Fibroblast of skin of left biceps (primary cell): ENCODE measurements at regions not wholly inside any gene's neighbourhood (a gene's known extent, or its start where the extent isn't known, plus 50 kb on each side); places are given as distances from the start of the nearest gene placed in this dataset.

Source experiments
- DNase-seq, 2 experiments: peaks; one replicate each; pipeline ENCODE4 v3.0.0-alpha.2; 2013; ENCODE audit warnings: low read depth in 2 of 2

GRCh38 chr5:54689411-54690251 is 172.1 kb downstream of the SNX18 start:
- DNase-seq: no peak

GRCh38 chr5:54680998-54681397 is 163.4 kb downstream of the SNX18 start:
- DNase-seq: no peak

- no peak for DNase-seq
Observed at GRCh38 chr5:54679686-54680085, 162.1 kb downstream of the SNX18 start.

GRCh38 chr5:54678737-54679136 is 161.2 kb downstream of the SNX18 start:
- DNase-seq: no peak

- DNase-seq: no peak
Observed at GRCh38 chr5:54676481-54677340, 159.2 kb downstream of the SNX18 start.

- DNase-seq: no peak
Observed at GRCh38 chr5:54673523-54674225, 156.1 kb downstream of the SNX18 start.

- no peak for DNase-seq
Observed at GRCh38 chr5:54672871-54673270, 155.3 kb downstream of the SNX18 start.

GRCh38 chr5:54671681-54672080 is 154.1 kb downstream of the SNX18 start:
- DNase-seq: no peak

- no peak for DNase-seq
Observed at GRCh38 chr5:54671111-54671531, 153.6 kb downstream of the SNX18 start.

- no peak for DNase-seq
Observed at GRCh38 chr5:54670281-54670680, 152.7 kb downstream of the SNX18 start.

GRCh38 chr5:54669845-54670244 is 152.3 kb downstream of the SNX18 start:
- DNase-seq: no peak

- DNase-seq: no peak
Observed at GRCh38 chr5:54669285-54669684, 151.7 kb downstream of the SNX18 start.

- DNase-seq: no peak
Observed at GRCh38 chr5:54668096-54668495, 150.5 kb downstream of the SNX18 start.

- no peak for DNase-seq
Observed at GRCh38 chr5:54667136-54667535, 149.6 kb downstream of the SNX18 start.

- peak; percentile 96 for DNase-seq
Observed at GRCh38 chr5:54663866-54664265, 146.3 kb downstream of the SNX18 start.

GRCh38 chr5:54661111-54661510 is 143.6 kb downstream of the SNX18 start:
- no peak for DNase-seq

GRCh38 chr5:54659700-54660131 is 142.2 kb downstream of the SNX18 start:
- DNase-seq: no peak

GRCh38 chr5:54658010-54658409 is 140.5 kb downstream of the SNX18 start:
- no peak for DNase-seq

GRCh38 chr5:54656261-54656728 is 138.7 kb downstream of the SNX18 start:
- DNase-seq: no peak

- no peak for DNase-seq
Observed at GRCh38 chr5:54655761-54656160, 138.2 kb downstream of the SNX18 start.

- no peak for DNase-seq
Observed at GRCh38 chr5:54655266-54655665, 137.7 kb downstream of the SNX18 start.
